ENCODE measurements at regions not wholly inside any gene's neighbourhood (a gene's known extent, or its start where the extent isn't known, plus 50 kb on each side); places are given as distances from the start of the nearest gene placed in this dataset.

GRCh38 chr6:4641461-4641860 lies 134.7 kb upstream of the CDYL start:
- Histone ChIP-seq H2AFZ (ENCODE audit: low read length) (no peak overlapping the region), H3K9me3 (ENCODE audit: low read length) (no peaks in the 10 kb centered on the region), H3K4me2 (ENCODE audit: low read depth, low read length, poor library complexity, severe bottlenecking) (no peak overlapping the region), H3K4me1 (ENCODE audit: low read length) (no peaks in the 10 kb centered on the region), H3K9ac (ENCODE audit: low read length) (no peak overlapping the region), H3K27ac (ENCODE audit: low read length) (no peak overlapping the region), H3K79me2 (ENCODE audit: low read length) (no peaks in the 10 kb centered on the region), H3K9me2 (replicated peaks; ENCODE audit: insufficient read depth, low read length) (no peaks in the 10 kb centered on the region), H3K36me3 (ENCODE audit: insufficient read depth, low read length) (no peaks in the 10 kb centered on the region), H3K27me3 (ENCODE audit: low read length) (0 out of 2 replicates have a peak, but pooled peaks cover 2% of the 10 kb centered on the region), H4K20me1 (ENCODE audit: insufficient read depth, low read depth, low read length) (no peaks in the 10 kb centered on the region), H3K4me3 (ENCODE audit: low read length) (no peak overlapping the region)
- DNase-seq: no peak

DNA sequence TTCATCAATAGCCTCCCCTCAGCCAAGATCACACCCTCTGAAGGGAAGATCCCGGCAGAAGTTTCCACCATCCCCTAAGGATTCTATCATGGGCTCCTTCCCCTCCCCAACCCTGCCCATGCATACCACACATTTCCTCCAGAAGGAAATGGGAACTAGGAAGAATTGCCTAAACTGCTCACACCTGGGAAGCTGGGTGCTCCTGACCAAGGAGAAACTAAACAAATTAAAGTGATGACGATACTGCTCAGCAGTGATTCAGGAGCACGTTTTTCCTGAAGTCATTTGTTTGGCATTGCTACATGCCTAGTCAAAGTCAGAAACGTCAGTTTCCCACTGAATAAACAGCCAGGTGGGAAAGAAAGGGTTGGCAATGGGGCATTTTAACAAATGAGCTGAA lies 136.1 kb upstream of the CDYL start:
- Histone ChIP-seq H3K4me1 (ENCODE audit: low read length) (no peaks in the 10 kb centered on the region), H3K27me3 (ENCODE audit: low read length) (0 out of 2 replicates have a peak, but pooled peaks cover 2% of the 10 kb centered on the region), H3K79me2 (ENCODE audit: low read length) (no peaks in the 10 kb centered on the region), H3K4me2 (ENCODE audit: low read depth, low read length, poor library complexity, severe bottlenecking) (no peak overlapping the region), H3K9ac (ENCODE audit: low read length) (no peak overlapping the region), H4K20me1 (ENCODE audit: insufficient read depth, low read depth, low read length) (no peaks in the 10 kb centered on the region), H3K4me3 (ENCODE audit: low read length) (no peak overlapping the region), H3K36me3 (ENCODE audit: insufficient read depth, low read length) (no peaks in the 10 kb centered on the region), H3K9me3 (ENCODE audit: low read length) (no peaks in the 10 kb centered on the region), H3K9me2 (replicated peaks; ENCODE audit: insufficient read depth, low read length) (no peaks in the 10 kb centered on the region), H2AFZ (ENCODE audit: low read length) (no peak overlapping the region), H3K27ac (ENCODE audit: low read length) (no peak overlapping the region)
- no peak for DNase-seq

DNA sequence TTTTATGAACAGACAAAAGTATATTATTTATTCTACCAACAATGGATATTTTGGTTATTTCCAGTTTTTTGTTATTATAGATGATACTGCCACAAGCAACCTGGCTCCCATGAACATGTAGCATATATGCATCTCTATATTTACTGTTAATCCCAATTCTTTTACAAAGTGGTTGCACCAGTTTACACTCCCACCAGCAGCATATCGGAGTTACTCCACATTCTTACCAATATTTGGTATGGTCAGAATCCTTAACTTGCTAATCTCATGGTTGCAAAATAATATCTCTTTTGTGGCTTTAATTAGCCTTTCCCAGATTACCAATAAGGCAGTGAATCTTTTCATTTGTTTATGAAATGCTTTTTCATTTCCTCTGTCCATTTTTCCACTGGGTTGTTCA lies 137.6 kb upstream of the CDYL start:
- H3K9me3 ChIP-seq (ENCODE audit: low read length): no peaks in the 10 kb centered on the region
- no peaks in the 10 kb centered on the region for H3K36me3 ChIP-seq (ENCODE audit: insufficient read depth, low read length)
- no peaks in the 10 kb centered on the region for H3K4me1 ChIP-seq (ENCODE audit: low read length)
- H3K9ac ChIP-seq (ENCODE audit: low read length): no peak overlapping the region
- H3K4me2 ChIP-seq (ENCODE audit: low read depth, low read length, poor library complexity, severe bottlenecking): no peak overlapping the region
- no peak overlapping the region for H3K4me3 ChIP-seq (ENCODE audit: low read length)
- H3K27ac ChIP-seq (ENCODE audit: low read length): no peak overlapping the region
- no peak overlapping the region for H2AFZ ChIP-seq (ENCODE audit: low read length)
- no peaks in the 10 kb centered on the region for H4K20me1 ChIP-seq (ENCODE audit: insufficient read depth, low read depth, low read length)
- H3K27me3 ChIP-seq (ENCODE audit: low read length): 0 out of 2 replicates have a peak, but pooled peaks cover 2% of the 10 kb centered on the region
- H3K9me2 ChIP-seq (replicated peaks; ENCODE audit: insufficient read depth, low read length): no peaks in the 10 kb centered on the region
- DNase-seq: no peak
- H3K79me2 ChIP-seq (ENCODE audit: low read length): no peaks in the 10 kb centered on the region

DNA sequence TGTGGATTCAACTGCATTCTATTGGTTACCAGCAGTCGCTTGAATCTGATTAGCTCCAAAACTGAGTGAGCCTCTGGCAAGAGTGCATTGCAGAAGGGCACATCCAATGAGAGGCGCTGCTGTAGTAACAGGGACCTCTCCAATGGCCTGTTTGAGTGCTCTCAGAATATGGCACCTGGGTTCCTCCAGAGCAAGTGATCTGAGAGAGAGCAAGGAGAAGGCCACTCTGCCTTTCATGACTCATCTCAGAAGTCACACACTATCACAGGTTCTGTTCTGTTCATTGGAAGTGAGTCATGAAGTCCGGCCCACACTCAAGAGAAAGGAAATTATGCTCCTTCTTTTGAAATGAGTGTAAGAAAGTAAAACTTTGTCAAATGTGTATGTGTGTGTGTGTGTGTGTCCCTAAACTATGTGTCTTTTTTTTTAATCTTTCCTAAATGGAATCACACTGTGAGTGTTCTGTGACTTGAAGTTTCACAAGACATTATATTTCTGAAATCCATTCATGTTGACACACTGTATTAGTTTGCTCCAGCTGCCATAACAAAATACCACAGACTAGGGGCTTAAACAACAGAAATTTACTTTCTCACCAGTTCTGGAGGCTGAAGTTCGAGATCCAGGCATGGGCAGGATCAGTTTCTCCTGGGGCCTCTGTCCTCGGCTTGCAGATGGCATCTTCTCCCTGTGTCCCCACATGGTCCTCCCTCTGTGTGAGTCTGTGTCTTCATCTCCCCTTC lies 138.3 kb upstream of the CDYL start:
- Histone ChIP-seq H3K9me3 (ENCODE audit: low read length) (no peaks in the 10 kb centered on the region), H3K27ac (ENCODE audit: low read length) (no peak overlapping the region), H3K4me3 (ENCODE audit: low read length) (no peak overlapping the region), H3K9me2 (replicated peaks; ENCODE audit: insufficient read depth, low read length) (no peaks in the 10 kb centered on the region), H4K20me1 (ENCODE audit: insufficient read depth, low read depth, low read length) (no peaks in the 10 kb centered on the region), H3K36me3 (ENCODE audit: insufficient read depth, low read length) (no peaks in the 10 kb centered on the region), H3K4me1 (ENCODE audit: low read length) (no peaks in the 10 kb centered on the region), H3K4me2 (ENCODE audit: low read depth, low read length, poor library complexity, severe bottlenecking) (no peak overlapping the region), H3K27me3 (ENCODE audit: low read length) (0 out of 2 replicates have a peak, but pooled peaks cover 2% of the 10 kb centered on the region), H3K79me2 (ENCODE audit: low read length) (no peaks in the 10 kb centered on the region), H3K9ac (ENCODE audit: low read length) (no peak overlapping the region), H2AFZ (ENCODE audit: low read length) (no peak overlapping the region)
- DNase-seq: no peak

GRCh38 chr6:4636881-4637224 lies 139.4 kb upstream of the CDYL start:
- Histone ChIP-seq H3K36me3 (ENCODE audit: insufficient read depth, low read length) (no peaks in the 10 kb centered on the region), H2AFZ (ENCODE audit: low read length) (no peak overlapping the region), H3K9ac (ENCODE audit: low read length) (no peak overlapping the region), H3K9me3 (ENCODE audit: low read length) (no peaks in the 10 kb centered on the region), H3K27ac (ENCODE audit: low read length) (no peak overlapping the region), H3K9me2 (replicated peaks; ENCODE audit: insufficient read depth, low read length) (no peaks in the 10 kb centered on the region), H3K79me2 (ENCODE audit: low read length) (no peaks in the 10 kb centered on the region), H3K27me3 (ENCODE audit: low read length) (0 out of 2 replicates have a peak, but pooled peaks cover 2% of the 10 kb centered on the region), H3K4me2 (ENCODE audit: low read depth, low read length, poor library complexity, severe bottlenecking) (no peak overlapping the region), H4K20me1 (ENCODE audit: insufficient read depth, low read depth, low read length) (no peaks in the 10 kb centered on the region), H3K4me1 (ENCODE audit: low read length) (no peaks in the 10 kb centered on the region), H3K4me3 (ENCODE audit: low read length) (no peak overlapping the region)
- no peak for DNase-seq

DNA sequence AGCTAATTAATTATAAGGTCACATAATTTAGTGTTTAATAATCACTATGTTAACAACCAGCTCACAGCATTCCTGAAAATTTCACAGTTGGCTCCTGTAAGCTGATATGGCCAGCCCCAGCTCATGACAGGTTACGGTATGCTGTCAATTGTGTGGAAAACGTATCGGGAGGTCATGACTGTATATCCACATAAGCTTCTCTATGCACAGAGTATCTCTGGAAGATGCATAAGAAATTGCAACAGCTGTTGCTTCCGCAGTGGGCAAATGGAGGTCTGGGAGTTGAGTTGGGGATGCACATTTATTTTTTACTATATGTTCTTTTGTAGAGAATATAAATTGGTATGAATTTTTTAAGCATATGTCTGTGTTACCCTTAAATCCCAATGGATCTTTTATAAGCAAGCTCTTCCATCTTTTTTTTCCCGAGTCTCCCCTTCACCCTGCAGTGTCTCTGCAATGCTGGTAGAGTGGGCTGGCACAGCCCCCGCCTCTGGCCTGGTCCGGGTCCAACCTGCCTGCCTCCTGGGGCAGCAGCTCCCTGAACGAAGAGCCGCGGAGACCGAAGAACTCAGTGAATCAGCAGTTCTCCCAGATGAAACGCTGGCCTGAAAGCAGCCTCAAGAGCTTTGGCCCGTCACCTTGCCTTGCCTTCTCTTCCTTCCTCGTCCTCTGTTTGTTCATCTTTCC lies 139.9 kb upstream of the CDYL start:
- Histone ChIP-seq H3K9me3 (ENCODE audit: low read length) (no peaks in the 10 kb centered on the region), H3K4me2 (ENCODE audit: low read depth, low read length, poor library complexity, severe bottlenecking) (no peak overlapping the region), H3K27ac (ENCODE audit: low read length) (no peak overlapping the region), H3K9ac (ENCODE audit: low read length) (no peak overlapping the region), H3K79me2 (ENCODE audit: low read length) (no peaks in the 10 kb centered on the region), H3K4me1 (ENCODE audit: low read length) (no peaks in the 10 kb centered on the region), H3K4me3 (ENCODE audit: low read length) (no peak overlapping the region), H3K27me3 (ENCODE audit: low read length) (0 out of 2 replicates have a peak, but pooled peaks cover 2% of the 10 kb centered on the region), H4K20me1 (ENCODE audit: insufficient read depth, low read depth, low read length) (no peaks in the 10 kb centered on the region), H3K36me3 (ENCODE audit: insufficient read depth, low read length) (no peaks in the 10 kb centered on the region), H2AFZ (ENCODE audit: low read length) (no peak overlapping the region), H3K9me2 (replicated peaks; ENCODE audit: insufficient read depth, low read length) (no peaks in the 10 kb centered on the region)
- DNase-seq: no peak

GRCh38 chr6:4635666-4636065 lies 140.5 kb upstream of the CDYL start:
- no peak overlapping the region for H2AFZ ChIP-seq (ENCODE audit: low read length)
- no peaks in the 10 kb centered on the region for H3K4me1 ChIP-seq (ENCODE audit: low read length)

DNA sequence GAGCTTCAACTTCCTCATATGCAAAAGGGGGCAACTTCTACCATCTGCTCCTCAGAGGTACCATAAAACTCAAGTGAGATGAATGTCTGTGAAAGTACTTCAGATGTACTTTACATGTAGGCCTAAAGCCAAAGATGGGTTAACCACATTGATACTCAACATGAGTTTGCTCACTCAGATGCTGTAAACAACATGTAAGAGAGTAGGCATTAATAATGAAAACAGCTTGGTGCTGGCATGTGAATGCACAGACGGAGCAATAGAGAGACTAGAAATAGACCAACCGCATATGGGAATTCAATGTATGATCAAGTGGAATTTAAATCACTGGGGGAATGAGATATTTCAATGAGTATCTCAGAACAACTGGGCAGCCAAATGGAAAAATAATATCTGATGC lies 143.8 kb upstream of the CDYL start:
- no peaks in the 10 kb centered on the region for H3K9me3 ChIP-seq (ENCODE audit: low read length)
- no peaks in the 10 kb centered on the region for H3K9me2 ChIP-seq (replicated peaks; ENCODE audit: insufficient read depth, low read length)
- H3K4me1 ChIP-seq (ENCODE audit: low read length): no peaks in the 10 kb centered on the region
- no peaks in the 10 kb centered on the region for H4K20me1 ChIP-seq (ENCODE audit: insufficient read depth, low read depth, low read length)
- no peaks in the 10 kb centered on the region for H3K79me2 ChIP-seq (ENCODE audit: low read length)
- no peak for DNase-seq
- no peak overlapping the region for H2AFZ ChIP-seq (ENCODE audit: low read length)
- no peak overlapping the region for H3K4me3 ChIP-seq (ENCODE audit: low read length)
- no peaks in the 10 kb centered on the region for H3K36me3 ChIP-seq (ENCODE audit: insufficient read depth, low read length)
- H3K27me3 ChIP-seq (ENCODE audit: low read length): no peaks in the 10 kb centered on the region
- no peak overlapping the region for H3K9ac ChIP-seq (ENCODE audit: low read length)
- H3K4me2 ChIP-seq (ENCODE audit: low read depth, low read length, poor library complexity, severe bottlenecking): no peak overlapping the region
- no peak overlapping the region for H3K27ac ChIP-seq (ENCODE audit: low read length)

More at GRCh38 chr6:4635666-4636065, 140.5 kb upstream of the CDYL start:
- no peaks in the 10 kb centered on the region for H3K9me2 ChIP-seq (replicated peaks; ENCODE audit: insufficient read depth, low read length)
- no peaks in the 10 kb centered on the region for H3K9me3 ChIP-seq (ENCODE audit: low read length)
- H3K27me3 ChIP-seq (ENCODE audit: low read length): 0 out of 2 replicates have a peak, but pooled peaks cover 2% of the 10 kb centered on the region
- no peak overlapping the region for H3K4me3 ChIP-seq (ENCODE audit: low read length)
- H3K4me2 ChIP-seq (ENCODE audit: low read depth, low read length, poor library complexity, severe bottlenecking): no peak overlapping the region
- no peaks in the 10 kb centered on the region for H4K20me1 ChIP-seq (ENCODE audit: insufficient read depth, low read depth, low read length)
- no peak overlapping the region for H3K9ac ChIP-seq (ENCODE audit: low read length)
- no peaks in the 10 kb centered on the region for H3K36me3 ChIP-seq (ENCODE audit: insufficient read depth, low read length)
- no peak overlapping the region for H3K27ac ChIP-seq (ENCODE audit: low read length)
- DNase-seq: no peak
- no peaks in the 10 kb centered on the region for H3K79me2 ChIP-seq (ENCODE audit: low read length)
